ENCODE measurements at regions not wholly inside any gene's neighbourhood (a gene's known extent, or its start where the extent isn't known, plus 50 kb on each side); places are given as distances from the start of the nearest gene placed in this dataset.

- TF ChIP-seq CTCF (IDR thresholded peaks at IDR 0.05), result no peak
- TF ChIP-seq EZH2phosphoT487 (IDR thresholded peaks at IDR 0.05), result no peak
- TF ChIP-seq EZH2 (IDR thresholded peaks at IDR 0.05), result no peak
Measured at GRCh38 chr6:105745464-105746129, 340.5 kb upstream of the PRDM1 start.

Data from neural progenitor cell (in vitro differentiated cells).